ENCODE measurements at regions not wholly inside any gene's neighbourhood (a gene's known extent, or its start where the extent isn't known, plus 50 kb on each side); places are given as distances from the start of the nearest gene placed in this dataset.
"Not testable (repeated sequence)": the region's sequence is repeated elsewhere in the genome, so short reads cannot be mapped to it uniquely, and the experiment has no call there.

DNA sequence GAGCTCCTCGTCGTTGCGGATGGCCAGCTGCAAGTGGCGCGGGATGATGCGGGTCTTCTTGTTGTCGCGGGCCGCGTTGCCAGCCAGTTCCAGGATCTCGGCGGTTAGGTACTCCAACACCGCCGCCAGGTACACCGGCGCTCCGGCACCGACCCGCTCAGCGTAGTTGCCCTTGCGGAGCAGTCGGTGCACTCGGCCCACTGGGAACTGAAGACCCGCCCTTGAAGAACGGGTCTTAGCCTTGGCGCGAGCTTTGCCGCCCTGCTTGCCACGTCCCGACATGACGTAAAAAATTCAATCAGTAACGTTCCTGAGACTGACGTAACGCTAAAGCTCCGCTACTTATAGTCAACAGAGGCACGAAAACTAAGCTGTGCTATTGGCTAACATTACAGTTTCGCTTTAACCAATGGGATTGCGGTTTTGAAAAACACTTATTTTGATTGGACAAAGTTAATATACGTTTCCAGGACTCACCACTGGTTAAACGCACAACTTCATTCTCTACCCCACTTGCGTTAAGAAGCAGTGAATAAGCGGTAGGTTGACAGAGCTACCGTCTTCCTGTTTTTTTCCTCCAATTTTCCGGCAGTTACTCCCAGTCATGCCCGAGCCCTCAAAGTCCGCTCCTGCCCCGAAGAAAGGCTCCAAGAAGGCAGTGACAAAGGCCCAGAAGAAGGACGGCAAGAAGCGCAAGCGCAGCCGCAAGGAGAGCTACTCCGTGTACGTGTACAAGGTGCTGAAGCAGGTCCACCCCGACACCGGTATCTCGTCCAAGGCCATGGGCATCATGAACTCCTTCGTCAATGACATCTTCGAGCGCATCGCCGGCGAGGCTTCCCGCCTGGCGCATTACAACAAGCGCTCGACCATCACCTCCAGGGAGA lies 73.9 kb downstream of the OR2B2 start:
- H3K27ac ChIP-seq: peak overlapping the region; percentile 92
- TF ChIP-seq, protein P1, sequence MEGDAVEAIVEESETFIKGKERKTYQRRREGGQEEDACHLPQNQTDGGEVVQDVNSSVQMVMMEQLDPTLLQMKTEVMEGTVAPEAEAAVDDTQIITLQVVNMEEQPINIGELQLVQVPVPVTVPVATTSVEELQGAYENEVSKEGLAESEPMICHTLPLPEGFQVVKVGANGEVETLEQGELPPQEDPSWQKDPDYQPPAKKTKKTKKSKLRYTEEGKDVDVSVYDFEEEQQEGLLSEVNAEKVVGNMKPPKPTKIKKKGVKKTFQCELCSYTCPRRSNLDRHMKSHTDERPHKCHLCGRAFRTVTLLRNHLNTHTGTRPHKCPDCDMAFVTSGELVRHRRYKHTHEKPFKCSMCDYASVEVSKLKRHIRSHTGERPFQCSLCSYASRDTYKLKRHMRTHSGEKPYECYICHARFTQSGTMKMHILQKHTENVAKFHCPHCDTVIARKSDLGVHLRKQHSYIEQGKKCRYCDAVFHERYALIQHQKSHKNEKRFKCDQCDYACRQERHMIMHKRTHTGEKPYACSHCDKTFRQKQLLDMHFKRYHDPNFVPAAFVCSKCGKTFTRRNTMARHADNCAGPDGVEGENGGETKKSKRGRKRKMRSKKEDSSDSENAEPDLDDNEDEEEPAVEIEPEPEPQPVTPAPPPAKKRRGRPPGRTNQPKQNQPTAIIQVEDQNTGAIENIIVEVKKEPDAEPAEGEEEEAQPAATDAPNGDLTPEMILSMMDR (conservative IDR thresholded peaks at IDR 0.05): no peak
- peak; percentile 41; the same call in 1 of the 2 replicates for TF ChIP-seq ZFX (IDR thresholded peaks at IDR 0.05)

DNA sequence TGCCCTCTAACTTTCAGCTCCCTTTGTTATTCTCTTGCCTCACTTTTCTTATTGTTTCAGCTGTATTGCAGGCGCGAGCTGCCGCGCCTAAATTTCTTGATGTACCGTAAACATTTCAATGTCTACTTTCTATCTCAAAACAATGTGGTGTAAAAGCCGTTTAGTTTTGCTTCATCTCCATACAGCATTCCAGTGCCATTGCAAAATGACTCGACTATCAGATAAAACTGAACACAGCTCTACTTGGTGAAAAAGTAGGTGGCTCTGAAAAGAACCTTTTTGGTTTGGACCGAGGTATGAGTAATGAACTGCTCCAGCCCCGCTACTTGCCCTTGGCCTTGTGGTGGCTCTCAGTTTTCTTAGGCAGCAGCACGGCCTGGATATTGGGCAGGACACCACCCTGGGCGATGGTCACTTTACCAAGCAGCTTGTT lies 74.6 kb downstream of the OR2B2 start:
- no peak; the same call in 1 of the 2 replicates for TF ChIP-seq ZFX (IDR thresholded peaks at IDR 0.05)
- TF ChIP-seq, protein P1 (conservative IDR thresholded peaks at IDR 0.05): no peak
- peak overlapping the region; percentile 92 for H3K27ac ChIP-seq

DNA sequence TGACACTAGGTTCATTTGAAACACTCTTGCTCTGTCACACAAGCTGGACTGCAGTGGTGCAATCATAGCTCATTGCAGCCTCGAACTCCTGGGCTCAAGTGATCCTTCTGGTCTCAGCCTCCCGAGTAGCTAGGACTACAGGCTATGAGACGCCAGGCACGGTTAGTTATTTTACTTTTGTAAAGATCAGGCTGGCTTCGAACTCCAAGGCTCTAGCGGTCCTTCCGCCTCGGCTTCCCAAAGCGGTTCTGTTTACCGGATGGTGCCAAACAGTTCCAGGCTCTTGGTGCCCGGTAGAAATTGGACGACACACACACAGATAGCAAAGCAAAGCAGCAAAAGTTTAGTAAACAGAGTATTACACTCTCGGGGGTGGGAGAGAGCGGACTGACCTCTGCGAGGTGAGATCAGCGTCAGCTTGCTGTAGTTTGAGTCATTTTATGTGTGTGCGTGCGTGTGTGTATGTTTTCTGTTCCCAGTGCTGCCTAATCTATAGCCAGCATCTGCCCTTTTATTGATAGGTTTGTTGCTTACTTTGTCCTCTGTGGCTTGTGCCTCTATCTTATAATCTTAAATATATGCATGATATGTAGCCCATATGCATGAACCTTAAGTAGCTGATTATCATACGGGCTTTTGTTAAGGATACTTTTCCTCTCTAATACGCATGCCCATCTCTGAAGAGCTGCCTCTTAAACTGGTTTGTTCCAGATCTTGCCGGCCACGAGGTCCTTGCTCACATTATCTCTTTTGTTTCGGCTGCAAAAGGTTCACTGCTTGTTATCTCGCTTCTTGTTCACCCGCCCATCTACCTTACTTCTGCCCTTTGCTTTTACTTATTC lies 75.2 kb downstream of the OR2B2 start:
- peak overlapping the region; percentile 92 for H3K27ac ChIP-seq
- no peak for TF ChIP-seq ZFX (IDR thresholded peaks at IDR 0.05)
- TF ChIP-seq, protein P1 (conservative IDR thresholded peaks at IDR 0.05): no peak

DNA sequence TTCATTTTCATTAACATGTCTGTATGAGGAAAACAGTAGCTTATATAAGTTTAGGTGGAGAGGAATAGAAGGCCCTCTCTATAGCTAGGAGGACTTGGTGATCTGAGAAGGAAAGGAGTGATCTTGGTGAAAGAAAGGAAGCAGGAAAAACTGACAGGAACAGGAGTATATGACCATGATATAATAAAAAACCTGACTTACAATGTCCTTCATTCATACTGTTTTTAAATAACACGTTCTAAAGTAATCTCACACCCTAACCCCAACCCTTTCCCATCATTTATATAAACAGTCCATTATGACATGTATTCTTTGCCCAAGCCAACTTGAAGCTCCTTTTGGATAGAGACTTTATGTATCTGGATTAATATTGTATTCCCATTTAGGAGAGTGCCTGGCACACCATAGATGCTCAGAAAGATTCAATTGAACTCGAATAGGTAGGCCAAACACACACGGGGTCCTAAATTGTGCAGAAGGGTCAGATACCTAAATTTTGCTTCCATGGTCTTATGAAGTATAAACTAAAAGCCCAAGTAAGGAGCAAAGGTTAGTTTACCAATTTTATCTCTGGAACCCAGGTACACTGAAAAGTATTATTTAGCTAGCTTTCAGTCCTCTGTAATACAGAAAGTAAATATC lies 75.9 kb downstream of the OR2B2 start:
- no peak for TF ChIP-seq ZFX (IDR thresholded peaks at IDR 0.05)
- TF ChIP-seq, protein P1 (conservative IDR thresholded peaks at IDR 0.05): no peak
- peak overlapping the region; percentile 92 for H3K27ac ChIP-seq

DNA sequence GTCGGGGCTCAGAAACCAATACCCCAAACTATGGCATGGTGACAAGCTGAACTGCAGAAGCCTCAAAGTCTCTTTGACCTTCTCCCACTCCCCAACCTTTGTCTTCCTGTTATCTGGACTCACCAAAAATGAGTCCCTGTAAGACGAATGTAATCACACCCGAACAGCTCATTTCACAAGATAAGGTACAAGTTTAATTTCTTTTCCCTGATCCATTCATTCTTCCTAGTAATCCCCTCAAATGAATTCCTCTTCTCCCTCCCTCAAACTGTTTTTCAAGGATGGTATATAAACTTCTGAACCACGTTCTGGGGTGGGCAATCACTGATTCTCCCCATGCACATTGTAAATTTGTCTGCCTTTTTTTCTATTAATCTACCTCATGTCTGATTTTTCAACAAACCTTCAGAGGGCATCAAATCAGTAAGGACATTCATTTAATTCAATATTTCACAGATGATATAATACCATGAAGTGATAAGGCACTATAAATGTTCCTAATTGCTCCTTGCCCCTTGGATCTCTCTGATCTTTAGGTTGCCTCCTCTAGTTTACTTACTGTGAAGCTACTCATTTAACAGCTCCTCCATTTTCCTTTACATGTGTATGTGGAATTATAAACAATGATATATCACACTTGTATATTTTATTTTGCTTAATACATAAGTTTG lies 77.2 kb downstream of the OR2B2 start:
- H3K27ac ChIP-seq: no peak overlapping the region
- no peak for TF ChIP-seq ZFX (IDR thresholded peaks at IDR 0.05)
- TF ChIP-seq, protein P1 (conservative IDR thresholded peaks at IDR 0.05): no peak

DNA sequence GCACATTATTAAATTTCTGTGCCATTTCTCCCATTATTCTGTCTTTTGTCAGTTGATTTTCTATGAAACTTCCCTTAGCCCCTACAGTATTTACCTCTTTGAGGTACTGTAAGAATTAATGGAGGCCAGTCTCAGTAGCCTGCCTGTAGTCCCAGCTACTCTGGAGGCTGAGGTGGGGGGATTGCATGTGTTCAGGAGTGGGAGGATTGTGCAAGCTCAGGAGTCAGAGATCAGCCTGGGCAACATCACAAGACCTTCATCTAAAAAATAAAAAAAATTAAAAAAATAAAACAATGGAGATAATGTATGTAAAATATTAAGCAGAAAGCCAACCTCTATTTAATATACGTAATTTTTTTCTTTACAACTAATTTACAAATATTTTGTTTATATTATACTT lies 77.8 kb downstream of the OR2B2 start:
- H3K27ac ChIP-seq: no peak overlapping the region
- TF ChIP-seq, protein P1 (conservative IDR thresholded peaks at IDR 0.05): no peak
- no peak for TF ChIP-seq ZFX (IDR thresholded peaks at IDR 0.05)

DNA sequence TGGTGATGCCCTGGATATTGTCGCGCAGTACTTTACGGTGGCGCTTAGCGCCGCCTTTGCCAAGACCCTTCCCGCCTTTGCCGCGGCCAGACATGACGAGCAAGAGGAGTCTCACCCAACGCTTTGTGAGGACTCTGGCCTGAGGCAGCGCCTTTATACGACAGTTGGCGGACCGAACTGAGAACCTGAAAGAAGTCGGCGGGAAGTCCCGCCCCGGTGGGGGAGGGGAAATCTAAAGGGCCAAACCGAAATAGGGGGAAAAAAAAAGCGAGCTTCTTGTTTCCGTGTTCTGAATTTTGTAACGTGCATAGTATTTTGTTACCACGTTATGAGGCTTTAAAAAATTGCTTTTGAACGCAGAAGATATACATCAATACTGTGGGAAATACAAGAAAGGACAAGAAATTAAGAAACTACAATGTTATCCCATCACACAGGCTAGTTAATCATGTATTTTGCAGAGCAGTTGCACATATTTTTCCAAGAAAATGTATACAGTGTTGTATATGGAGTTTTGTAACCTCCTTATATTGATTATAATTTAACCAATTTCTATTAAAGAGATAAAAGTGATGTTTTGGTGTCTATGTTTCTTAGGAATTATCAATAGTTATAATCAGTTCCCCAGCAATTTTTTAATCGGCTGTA lies 80.6 kb downstream of the OR2B2 start:
- not testable (repeated sequence) for H3K27ac ChIP-seq

DNA sequence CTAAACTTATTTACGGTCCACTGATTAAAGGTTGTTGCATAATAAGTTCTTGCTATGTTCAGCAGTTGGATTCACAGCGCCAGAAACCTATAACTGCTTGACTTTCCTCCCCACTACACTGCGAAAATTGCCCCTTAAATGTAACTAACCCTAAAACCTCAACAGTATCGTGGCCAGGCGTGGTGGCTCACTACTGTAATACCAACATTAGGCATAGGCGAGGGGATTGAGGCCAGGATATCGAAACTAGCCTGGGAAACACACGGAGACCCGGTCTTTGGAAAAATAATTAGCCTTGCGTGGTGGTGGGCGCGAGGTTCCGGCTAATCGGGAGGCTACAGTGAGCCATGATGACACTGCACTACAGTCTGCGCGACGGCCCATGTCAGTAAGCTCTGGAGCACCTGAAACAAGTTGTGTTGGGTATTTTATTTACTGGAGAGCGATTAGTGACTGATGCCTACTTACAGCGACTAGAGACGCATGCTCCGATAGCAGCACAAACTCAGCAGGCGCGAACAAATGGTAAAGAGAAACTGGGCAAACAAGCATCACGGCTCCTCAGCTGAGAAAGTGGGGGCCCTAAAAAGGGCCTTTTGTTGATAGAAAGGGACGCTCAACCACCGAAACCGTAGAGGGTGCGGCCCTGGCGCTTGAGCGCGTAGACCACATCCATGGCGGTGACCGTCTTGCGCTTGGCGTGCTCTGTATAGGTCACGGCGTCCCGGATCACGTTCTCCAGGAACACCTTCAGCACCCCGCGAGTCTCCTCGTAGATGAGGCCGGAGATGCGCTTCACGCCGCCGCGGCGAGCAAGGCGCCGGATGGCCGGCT lies 81.4 kb downstream of the OR2B2 start:
- not testable (repeated sequence) for H3K27ac ChIP-seq
